Keratinocyte (primary cell): ENCODE measurements at regions not wholly inside any gene's neighbourhood (a gene's known extent, or its start where the extent isn't known, plus 50 kb on each side); places are given as distances from the start of the nearest gene placed in this dataset.

Experiments
- EZH2 ChIP-seq: IDR thresholded peaks from one replicate; pipeline ENCODE4 v1.6.1; 2012; ENCODE audit warnings: inconsistent platforms, mild to moderate bottlenecking, low read length, moderate library complexity
- TF ChIP-seq, protein P1 (sequence below), 3 experiments: IDR thresholded peaks in 1 of 3; conservative IDR thresholded peaks in 1 of 3; optimal IDR thresholded peaks in 1 of 3; 2 replicates in 2 of 3; 3 replicates in 1 of 3; pipeline versions ENCODE3 to v1.5.1; 2011; ENCODE audit warnings: low read length in 3 of 3, mild to moderate bottlenecking in 3 of 3, moderate library complexity in 2 of 3, control low read depth in 1 of 3, inconsistent platforms in 1 of 3; ENCODE audit not compliant: insufficient read depth in 2 of 3; ENCODE audit errors: extremely low read depth in 1 of 3

DNA sequence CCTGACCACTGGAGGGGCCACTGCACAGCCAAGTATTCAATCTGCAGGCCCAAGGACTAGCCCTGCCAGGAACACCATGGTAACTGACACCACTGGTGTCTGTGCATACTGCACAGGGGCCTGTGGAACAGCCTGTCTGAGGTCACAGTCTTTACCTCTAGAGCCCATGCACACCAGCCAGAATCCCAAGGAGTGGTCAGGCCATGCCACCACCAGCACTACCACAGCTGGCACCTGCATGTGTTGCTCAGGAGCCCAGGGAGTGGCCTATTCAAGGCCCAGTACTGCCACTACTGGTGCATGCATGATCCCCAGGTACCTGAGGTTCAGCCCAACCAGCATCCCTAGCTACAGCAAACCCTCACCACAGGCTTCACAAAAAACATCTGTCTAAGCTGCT lies 546.0 kb upstream of the RGMB start:
- TF ChIP-seq, protein P1, sequence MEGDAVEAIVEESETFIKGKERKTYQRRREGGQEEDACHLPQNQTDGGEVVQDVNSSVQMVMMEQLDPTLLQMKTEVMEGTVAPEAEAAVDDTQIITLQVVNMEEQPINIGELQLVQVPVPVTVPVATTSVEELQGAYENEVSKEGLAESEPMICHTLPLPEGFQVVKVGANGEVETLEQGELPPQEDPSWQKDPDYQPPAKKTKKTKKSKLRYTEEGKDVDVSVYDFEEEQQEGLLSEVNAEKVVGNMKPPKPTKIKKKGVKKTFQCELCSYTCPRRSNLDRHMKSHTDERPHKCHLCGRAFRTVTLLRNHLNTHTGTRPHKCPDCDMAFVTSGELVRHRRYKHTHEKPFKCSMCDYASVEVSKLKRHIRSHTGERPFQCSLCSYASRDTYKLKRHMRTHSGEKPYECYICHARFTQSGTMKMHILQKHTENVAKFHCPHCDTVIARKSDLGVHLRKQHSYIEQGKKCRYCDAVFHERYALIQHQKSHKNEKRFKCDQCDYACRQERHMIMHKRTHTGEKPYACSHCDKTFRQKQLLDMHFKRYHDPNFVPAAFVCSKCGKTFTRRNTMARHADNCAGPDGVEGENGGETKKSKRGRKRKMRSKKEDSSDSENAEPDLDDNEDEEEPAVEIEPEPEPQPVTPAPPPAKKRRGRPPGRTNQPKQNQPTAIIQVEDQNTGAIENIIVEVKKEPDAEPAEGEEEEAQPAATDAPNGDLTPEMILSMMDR (optimal IDR thresholded peaks at IDR 0.05 in 1 of 3, IDR thresholded peaks at IDR 0.05 in 1 of 3, conservative IDR thresholded peaks at IDR 0.05 in 1 of 3; ENCODE audit: extremely low read depth in 1 of 3, insufficient read depth in 2 of 3, low read length in 3 of 3) = no peak
- TF ChIP-seq EZH2 = no peak
